ENCODE measurements at regions not wholly inside any gene's neighbourhood (a gene's known extent, or its start where the extent isn't known, plus 50 kb on each side); places are given as distances from the start of the nearest gene placed in this dataset.

DNA sequence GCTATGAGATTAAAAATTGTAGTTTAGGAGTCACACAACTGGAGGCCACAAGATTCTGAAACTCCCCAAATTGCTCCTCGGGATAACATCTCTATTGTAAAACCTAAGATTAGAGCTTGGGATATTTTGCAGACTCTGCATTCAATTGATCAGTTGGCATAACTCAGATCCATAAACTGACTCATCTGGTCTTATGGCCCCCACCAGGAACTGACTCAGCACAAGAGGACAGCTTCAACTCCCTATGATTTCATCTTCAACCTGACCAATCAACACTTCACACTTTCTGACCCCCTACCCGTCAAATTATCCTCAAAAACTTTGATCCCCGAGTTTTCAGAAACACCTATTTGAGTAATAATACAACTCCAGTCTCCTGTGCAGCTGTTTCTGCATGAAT lies 257.3 kb downstream of the HAO1 start:
- TF ChIP-seq EZH2 (IDR thresholded peaks at IDR 0.05; ENCODE audit: borderline replicate concordance, insufficient read depth, low read depth, low read length, poor library complexity, severe bottlenecking): no peak
- TF ChIP-seq, protein P1, sequence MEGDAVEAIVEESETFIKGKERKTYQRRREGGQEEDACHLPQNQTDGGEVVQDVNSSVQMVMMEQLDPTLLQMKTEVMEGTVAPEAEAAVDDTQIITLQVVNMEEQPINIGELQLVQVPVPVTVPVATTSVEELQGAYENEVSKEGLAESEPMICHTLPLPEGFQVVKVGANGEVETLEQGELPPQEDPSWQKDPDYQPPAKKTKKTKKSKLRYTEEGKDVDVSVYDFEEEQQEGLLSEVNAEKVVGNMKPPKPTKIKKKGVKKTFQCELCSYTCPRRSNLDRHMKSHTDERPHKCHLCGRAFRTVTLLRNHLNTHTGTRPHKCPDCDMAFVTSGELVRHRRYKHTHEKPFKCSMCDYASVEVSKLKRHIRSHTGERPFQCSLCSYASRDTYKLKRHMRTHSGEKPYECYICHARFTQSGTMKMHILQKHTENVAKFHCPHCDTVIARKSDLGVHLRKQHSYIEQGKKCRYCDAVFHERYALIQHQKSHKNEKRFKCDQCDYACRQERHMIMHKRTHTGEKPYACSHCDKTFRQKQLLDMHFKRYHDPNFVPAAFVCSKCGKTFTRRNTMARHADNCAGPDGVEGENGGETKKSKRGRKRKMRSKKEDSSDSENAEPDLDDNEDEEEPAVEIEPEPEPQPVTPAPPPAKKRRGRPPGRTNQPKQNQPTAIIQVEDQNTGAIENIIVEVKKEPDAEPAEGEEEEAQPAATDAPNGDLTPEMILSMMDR (IDR thresholded peaks at IDR 0.05): no peak
- Mint-ChIP-seq H3K4me1 (no peaks in the 10 kb centered on the region), H3K27ac (no peak overlapping the region), H3K4me3 (no peak overlapping the region), H3K27me3 (no peaks in the 10 kb centered on the region), H3K9me3 (ENCODE audit: insufficient read depth) (no peaks in the 10 kb centered on the region)
- no peak overlapping the region for H3K9ac ChIP-seq (ENCODE audit: low read length)
- DNase-seq: no peak
- POLR2A ChIA-PET: no interaction called here
- 78% methylated on average over 2 of the region's 3 CpGs for WGBS (ENCODE audit: insufficient coverage)
- intact Hi-C loops (cut with micrococcal nuclease): no loop called here
- H3K36me3 ChIP-seq (replicated peaks in 1 of 2; ENCODE audit: control extremely low read depth in 1 of 2, control insufficient read depth in 1 of 2, extremely low read depth in 1 of 2, insufficient read depth in 2 of 2, low read length in 1 of 2): no peaks in the 10 kb centered on the region
- H3K27me3 ChIP-seq (replicated peaks in 1 of 4; ENCODE audit: control extremely low read depth in 1 of 4, control insufficient read depth in 3 of 4, insufficient read depth in 4 of 4, low read length in 3 of 4): no peaks in the 10 kb centered on the region
- no peak for ATAC-seq (ENCODE audit: low read depth)
- H3K27ac ChIP-seq (ENCODE audit: low read length in 2 of 2): no peak overlapping the region
- no peaks in the 10 kb centered on the region for H3K4me1 ChIP-seq (ENCODE audit: control insufficient read depth in 2 of 2, insufficient read depth in 2 of 2, low read length in 2 of 2)
- H3K79me2 ChIP-seq (ENCODE audit: control insufficient read depth, insufficient read depth, low read length): no peaks in the 10 kb centered on the region
- H3K4me3 ChIP-seq (ENCODE audit: control extremely low read depth in 1 of 5, extremely low read depth in 1 of 5, insufficient read depth in 1 of 5, low read depth in 2 of 5, low read length in 4 of 5): no peak overlapping the region
- CTCF ChIA-PET: no interaction called here
- no peaks in the 10 kb centered on the region for H3K9me3 ChIP-seq (ENCODE audit: control extremely low read depth in 1 of 3, control insufficient read depth in 2 of 3, insufficient read depth in 1 of 3, low read length in 2 of 3)
- H4K20me1 ChIP-seq (ENCODE audit: control insufficient read depth, insufficient read depth, low read length, poor library complexity, severe bottlenecking): no peaks in the 10 kb centered on the region
- H2AFZ ChIP-seq (ENCODE audit: insufficient read depth, low read depth, low read length, poor library complexity, severe bottlenecking): no peak overlapping the region
- no peak overlapping the region for H3K4me2 ChIP-seq (replicated peaks; ENCODE audit: low read depth, low read length, poor library complexity, severe bottlenecking)

DNA sequence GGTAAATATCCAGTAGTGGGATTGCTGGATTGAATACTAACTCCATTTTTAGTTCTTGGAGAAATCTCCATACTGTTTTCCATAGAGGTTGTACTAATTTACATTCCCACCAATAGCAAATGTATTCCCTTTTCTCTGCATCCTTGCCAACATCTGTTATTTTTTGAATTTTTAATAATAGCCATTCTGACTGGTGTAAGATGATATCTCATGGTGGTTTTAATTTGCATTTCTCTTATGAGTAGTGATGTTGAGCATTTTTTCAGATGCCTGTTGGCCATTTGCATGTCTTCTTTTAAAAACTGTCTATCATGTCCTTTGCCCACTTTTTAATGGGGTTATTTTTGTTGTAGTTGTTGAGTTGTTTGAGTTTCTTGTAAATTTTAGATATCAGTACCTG lies 253.2 kb downstream of the HAO1 start:
- ATAC-seq (ENCODE audit: low read depth) (no peak), DNase-seq (no peak)
- no peak overlapping the region for H3K4me3 Mint-ChIP-seq
- H3K4me1 Mint-ChIP-seq: no peaks in the 10 kb centered on the region
- no peak overlapping the region for H3K27ac Mint-ChIP-seq
- CTCF ChIA-PET: no interaction called here
- no peaks in the 10 kb centered on the region for H4K20me1 ChIP-seq (ENCODE audit: control insufficient read depth, insufficient read depth, low read length, poor library complexity, severe bottlenecking)
- no peaks in the 10 kb centered on the region for H3K79me2 ChIP-seq (ENCODE audit: control insufficient read depth, insufficient read depth, low read length)
- H3K27ac ChIP-seq (ENCODE audit: low read length in 2 of 2): no peak overlapping the region
- no peak overlapping the region for H3K4me3 ChIP-seq (ENCODE audit: control extremely low read depth in 1 of 5, extremely low read depth in 1 of 5, insufficient read depth in 1 of 5, low read depth in 2 of 5, low read length in 4 of 5)
- no peaks in the 10 kb centered on the region for H3K9me3 ChIP-seq (ENCODE audit: control extremely low read depth in 1 of 3, control insufficient read depth in 2 of 3, insufficient read depth in 1 of 3, low read length in 2 of 3)
- no peak overlapping the region for H3K9ac ChIP-seq (ENCODE audit: low read length)
- H3K9me3 Mint-ChIP-seq (ENCODE audit: insufficient read depth): no peaks in the 10 kb centered on the region
- TF ChIP-seq EZH2 (IDR thresholded peaks at IDR 0.05; ENCODE audit: borderline replicate concordance, insufficient read depth, low read depth, low read length, poor library complexity, severe bottlenecking): no peak
- TF ChIP-seq, protein P1 (IDR thresholded peaks at IDR 0.05): no peak
- intact Hi-C loops (cut with micrococcal nuclease): no loop called here
- H3K36me3 ChIP-seq (replicated peaks in 1 of 2; ENCODE audit: control extremely low read depth in 1 of 2, control insufficient read depth in 1 of 2, extremely low read depth in 1 of 2, insufficient read depth in 2 of 2, low read length in 1 of 2): no peaks in the 10 kb centered on the region
- H3K27me3 Mint-ChIP-seq: no peaks in the 10 kb centered on the region
- POLR2A ChIA-PET: no interaction called here
- no peaks in the 10 kb centered on the region for H3K4me1 ChIP-seq (ENCODE audit: control insufficient read depth in 2 of 2, insufficient read depth in 2 of 2, low read length in 2 of 2)
- H3K4me2 ChIP-seq (replicated peaks; ENCODE audit: low read depth, low read length, poor library complexity, severe bottlenecking): no peak overlapping the region
- H2AFZ ChIP-seq (ENCODE audit: insufficient read depth, low read depth, low read length, poor library complexity, severe bottlenecking): no peak overlapping the region
- H3K27me3 ChIP-seq (replicated peaks in 1 of 4; ENCODE audit: control extremely low read depth in 1 of 4, control insufficient read depth in 3 of 4, insufficient read depth in 4 of 4, low read length in 3 of 4): no peaks in the 10 kb centered on the region

Data from B cell (primary cell).